CD4-positive, alpha-beta T cell treated with Interleukin-12 subunit alpha and Interleukin-12 subunit beta, for 1 hour (primary cell): ENCODE measurements at regions not wholly inside any gene's neighbourhood (a gene's known extent, or its start where the extent isn't known, plus 50 kb on each side); places are given as distances from the start of the nearest gene placed in this dataset.

Experiments used
- DNase-seq: peaks from one replicate; pipeline ENCODE4 v3.0.0-alpha.2; 2020

DNA sequence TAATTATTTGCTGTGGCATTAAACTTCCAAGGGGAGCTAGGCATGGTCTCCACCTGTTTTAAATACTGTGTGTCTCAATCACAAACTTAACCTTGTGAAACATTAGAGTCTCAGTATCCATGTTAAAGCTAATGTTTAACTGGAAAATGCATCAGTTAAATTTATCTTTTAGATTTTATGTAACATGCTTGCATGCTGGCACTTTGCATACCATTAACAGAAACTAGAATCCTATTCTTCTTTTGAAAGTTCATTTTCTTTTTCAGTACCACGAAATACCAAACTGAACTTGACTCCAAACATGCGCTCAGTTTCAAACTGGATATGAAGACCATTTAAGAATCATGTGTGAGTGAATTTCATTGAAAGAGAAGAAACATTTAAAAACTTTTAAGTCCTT, 328.9 kb upstream of the SLC10A2 start:
- no peak for DNase-seq

DNA sequence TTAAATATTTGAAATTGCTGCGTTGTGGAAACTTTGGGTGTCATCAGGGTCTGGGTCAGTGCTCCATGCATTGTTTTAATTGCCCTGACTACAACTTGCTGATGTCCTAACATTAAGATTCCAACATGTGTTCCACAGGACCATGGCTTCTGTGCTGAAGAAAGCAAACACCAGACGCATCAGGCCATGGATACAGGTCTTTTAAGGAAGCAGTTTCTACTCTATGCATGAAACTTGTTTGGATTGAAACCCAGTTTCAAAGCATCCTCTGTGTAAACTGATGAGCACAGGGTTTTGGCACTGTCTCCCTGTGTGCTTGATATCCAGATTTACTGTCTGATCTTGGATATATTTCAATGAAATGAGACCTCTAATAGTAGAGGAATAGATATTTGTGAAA, 328.4 kb upstream of the SLC10A2 start:
- no peak for DNase-seq

DNA sequence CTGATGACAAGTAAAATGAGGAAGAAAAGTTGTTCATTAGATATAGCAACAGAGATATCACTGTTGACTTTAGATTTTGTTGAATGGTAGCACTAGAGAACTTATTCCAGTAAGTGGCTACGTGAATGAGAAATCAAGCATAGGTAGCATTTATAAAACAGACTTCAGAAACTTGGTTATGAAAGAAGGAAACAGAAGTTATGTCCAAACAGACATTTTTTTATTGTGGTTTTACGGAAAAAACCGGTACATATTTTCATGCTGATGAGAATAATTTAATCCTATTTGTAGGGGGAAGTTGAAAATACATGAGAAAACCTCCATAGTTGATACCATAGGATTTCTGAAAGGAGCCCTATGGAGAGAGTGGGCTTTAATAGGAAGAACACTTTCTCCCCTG, 325.7 kb upstream of the SLC10A2 start:
- DNase-seq, result no peak

DNA sequence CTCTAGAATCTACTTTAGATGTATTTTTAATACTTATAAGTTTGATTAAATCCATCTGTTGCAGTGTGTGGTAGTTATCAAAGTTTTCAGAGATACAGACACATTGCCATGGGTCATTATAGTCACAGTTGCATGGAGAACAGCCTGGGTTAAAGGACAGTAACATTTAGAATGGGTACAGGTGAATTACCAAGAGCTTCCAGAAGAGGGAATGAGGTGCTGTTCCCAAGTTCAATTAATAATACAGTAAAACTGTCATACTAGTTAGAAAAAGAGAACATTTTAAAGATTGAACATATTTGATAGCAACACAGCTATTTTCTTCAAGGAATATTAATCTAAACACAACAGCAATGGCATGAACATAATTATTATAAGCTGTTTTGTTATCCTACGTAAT, 322.6 kb upstream of the SLC10A2 start:
- no peak for DNase-seq

DNA sequence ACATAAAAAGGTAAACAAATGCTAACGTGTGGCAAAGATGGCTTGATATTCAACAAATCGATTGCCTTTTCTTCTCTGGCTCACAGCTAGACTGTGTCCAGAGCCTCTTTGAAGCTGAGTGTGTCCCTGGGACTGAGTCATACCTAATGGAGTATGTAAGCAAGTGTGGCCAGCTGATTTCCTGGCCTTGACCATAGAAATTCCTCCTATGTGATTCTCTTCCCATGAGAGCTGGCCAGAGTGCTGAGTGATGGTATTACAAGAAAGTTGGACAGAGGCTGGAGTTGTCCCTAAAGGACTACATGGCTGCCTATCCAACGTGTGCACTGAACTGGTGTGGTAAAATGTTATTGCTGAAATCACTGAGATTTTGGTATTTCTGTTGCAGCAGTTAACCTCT, 320.1 kb upstream of the SLC10A2 start:
- no peak for DNase-seq

DNA sequence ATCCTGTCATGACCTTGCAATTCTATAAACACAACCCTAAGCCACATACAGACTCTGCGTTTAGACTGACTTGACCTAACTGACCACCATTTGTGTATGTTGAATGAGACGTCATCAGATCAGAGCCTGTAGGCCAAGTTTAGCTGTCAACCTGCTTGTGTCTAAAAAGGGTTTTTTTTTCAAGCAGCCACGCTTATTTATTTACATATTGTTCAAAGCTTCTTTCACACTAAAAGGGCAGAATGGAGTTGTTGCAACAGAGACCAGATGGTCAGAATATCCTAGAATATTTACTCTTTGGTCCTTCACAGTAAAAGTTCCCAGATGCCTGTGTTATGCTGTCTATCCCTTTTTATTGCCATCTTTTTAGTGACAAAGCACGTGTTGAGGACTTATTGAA, 307.7 kb upstream of the SLC10A2 start:
- DNase-seq, result no peak

DNA sequence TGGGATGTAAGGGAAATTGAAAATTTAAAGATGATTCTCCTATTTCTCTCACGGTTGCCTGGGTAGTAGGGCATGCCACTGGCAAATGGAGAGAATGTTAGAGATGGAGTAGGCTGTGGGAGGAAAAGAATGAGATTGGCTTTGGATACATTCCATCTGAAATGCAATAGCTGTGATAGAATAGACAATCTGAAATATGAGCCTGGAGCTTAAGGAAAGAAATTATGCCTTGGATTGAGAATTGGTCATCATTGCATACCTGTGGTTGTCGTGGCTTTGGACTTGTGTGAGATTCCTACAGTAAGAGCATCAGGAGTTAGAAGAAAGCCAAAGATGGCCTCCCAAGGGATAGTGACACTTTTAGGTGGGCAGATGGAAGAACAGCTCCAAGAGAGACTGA, 305.1 kb upstream of the SLC10A2 start:
- DNase-seq, result no peak

DNA sequence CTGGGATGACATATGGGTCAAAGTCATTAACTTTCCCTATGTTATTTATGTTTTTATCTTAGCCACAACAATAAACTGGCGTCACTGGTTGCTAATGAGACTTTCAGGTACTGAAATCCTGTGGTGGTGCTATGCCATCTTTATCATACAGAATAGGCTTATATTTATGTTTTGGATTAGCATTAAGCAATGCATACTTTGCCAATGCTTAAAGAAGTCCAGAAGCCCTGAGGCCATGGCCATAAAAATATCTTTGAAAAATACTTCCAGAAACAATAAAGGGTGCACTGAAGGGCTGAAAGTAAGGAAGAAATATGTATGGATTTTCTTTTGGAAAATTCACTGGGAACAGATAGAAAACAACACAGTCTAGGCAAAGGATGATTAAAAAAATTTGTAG, 304.6 kb upstream of the SLC10A2 start:
- no peak for DNase-seq

DNA sequence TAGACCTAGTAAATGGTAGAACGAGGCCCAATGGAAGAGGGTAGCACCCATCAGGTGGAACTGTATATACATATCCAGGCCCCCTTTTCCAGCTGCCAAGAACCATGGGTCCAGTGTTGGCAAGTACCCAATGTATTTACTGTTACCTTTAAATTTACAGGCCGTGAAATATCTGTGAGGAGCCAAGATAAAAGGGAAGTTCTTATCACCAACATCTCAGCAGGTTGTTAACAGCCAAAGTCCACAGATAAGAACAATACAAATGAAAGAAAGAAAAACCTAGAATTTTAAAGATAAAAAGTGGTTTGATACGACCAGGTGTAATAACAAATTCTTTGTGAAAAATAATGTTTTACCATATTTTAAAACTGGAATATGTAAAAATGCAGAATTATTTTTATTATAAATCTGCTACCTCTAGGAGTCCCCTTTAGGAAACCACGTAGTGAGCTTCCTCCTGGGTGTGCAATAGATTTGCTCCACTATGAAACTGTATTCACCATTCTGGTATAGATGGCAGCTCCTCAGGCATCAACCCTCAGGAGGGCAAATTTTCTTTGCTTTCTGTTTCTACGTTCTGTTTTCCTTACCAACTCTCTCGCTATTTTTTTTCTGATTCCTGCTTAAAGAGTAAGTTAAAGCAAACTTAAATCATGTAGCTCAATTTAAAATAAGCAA, 292.2 kb upstream of the SLC10A2 start:
- no peak for DNase-seq

DNA sequence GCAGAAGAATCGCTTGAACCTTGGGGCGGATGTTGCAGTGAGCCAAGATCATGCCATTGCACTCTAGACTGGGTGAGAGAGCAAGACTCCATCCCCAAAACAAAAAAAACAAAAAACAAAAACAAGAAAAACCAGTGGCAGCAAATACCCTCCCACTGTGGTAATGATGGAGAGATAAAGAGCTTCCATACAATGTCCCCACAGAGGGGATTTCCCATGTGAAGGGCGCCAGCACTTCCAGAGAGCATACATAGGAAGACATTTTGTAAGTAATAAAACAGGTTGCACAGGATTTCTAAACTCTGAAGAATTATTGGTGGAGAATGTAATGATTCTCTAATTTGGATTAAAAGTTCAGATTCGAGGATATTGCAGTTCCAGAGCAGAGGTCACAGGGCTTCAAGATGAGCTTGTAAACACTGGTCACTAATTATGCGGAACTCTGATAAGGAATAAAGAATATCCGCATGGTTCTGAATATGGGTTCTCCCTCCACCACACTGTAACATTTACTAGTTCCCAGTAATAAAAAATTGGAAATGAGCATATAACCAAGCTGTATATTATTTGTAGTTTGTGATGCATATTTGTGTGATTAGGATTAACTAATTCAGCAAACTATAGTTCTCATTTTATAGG, 290.1 kb upstream of the SLC10A2 start:
- DNase-seq, result no peak

DNA sequence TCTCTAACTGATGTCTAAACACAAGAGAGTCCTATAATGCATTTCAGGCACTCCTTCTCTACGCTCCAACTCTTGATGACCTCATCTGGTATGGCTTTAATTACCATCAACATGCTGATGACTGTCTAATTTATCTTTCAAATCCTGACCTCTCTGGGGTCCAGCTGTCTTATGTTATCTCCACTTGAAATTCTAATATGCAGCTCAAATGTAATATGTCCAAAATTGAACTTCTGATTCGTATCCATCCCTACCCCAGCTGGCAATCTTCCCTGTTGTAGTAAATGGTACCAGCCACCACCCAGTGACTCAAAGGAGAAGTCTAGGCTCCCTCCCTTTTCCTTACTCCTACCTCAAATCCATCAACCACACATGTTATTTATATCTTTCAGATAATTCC, 288.0 kb upstream of the SLC10A2 start:
- DNase-seq, result no peak

DNA sequence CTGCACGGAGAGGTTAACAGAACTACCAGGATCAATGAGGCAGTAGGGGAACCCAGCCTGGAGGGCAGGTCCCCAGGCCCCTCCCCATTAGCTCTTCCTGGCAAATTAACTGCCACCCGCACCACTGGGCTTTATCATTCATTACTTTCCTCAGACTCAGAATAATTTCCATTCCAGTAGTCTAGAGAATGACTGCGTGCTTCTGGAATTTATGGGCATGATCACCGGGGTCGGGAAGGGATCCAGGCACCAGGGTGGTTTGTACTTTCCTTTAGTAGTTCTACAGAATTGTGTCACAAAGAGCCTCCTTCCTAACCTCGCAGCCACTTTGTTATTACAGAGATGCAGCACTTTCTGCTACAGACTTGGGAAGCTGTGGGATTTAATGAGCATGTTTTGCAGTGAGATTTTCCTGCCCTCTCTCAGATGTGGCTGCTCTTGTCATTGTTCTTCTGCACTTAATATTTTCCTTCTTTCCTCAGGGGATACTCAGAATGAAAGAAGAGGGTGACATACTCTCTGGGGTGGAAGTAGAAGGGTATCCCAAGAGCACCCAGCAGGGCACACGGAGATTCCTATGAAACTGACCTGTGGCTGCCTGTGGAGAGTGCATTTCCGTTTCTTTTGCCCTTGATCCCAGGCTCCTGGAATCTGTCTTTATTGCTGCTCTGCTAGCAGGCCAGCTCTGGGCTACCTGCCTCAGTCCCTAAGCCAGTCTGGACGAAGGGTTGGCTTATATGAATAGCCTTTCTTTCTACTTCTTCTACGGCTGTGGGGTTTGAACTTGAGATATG, 285.0 kb upstream of the SLC10A2 start:
- no peak for DNase-seq

DNA sequence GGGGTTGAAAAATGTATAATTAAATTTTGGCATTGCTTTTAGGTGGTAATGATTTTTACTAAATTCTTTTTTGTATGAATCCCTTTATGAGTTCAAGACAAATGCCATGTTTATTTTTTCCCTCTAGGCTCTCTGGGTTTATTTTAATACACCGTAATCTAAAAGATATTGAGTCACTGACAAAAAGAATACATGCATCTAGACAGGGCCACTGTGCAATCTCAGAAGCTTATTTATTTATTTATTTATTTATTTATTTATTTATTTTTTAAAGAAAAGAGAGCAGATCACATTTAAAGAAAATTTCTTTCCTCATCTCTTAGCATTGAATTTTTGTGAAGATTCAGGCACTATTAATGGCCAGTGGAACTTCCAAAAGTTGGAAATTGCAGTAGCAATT, 283.9 kb upstream of the SLC10A2 start:
- DNase-seq, result no peak

DNA sequence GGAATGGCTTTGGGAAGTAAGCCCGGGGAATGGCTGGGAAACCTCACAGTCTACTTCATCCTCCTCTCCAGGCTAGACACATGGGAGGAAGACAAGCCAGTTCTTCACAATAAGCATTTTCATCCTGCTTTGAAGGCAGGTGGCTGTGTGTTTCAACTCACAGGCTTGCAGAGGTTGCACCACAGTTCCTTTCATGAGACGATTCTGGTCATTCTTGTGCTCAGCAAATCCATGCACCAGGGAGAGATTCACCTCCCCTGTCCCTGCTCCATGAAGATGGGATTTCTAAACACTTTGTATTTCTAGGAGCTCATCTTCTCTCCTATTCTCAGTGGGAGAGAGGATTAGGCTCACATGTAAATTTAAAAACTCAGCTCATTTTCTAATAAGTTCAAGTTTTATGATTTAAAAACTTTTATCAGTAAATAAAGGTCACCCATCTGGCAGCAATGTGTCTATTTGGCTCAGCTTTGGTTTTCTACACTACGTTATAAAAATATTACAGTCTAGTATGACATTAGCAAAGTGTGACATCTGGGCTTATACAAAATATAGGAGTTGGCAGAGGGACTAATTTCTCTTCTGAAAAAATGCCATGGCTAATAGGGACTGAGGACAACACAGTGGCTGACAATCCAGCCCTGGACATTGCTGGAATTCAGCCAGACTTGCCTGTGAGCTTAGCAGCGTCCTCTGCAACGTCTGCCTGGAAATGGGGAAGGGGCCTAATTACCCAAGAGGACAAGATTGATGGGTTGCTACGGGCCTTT, 283.2 kb upstream of the SLC10A2 start:
- no peak for DNase-seq

DNA sequence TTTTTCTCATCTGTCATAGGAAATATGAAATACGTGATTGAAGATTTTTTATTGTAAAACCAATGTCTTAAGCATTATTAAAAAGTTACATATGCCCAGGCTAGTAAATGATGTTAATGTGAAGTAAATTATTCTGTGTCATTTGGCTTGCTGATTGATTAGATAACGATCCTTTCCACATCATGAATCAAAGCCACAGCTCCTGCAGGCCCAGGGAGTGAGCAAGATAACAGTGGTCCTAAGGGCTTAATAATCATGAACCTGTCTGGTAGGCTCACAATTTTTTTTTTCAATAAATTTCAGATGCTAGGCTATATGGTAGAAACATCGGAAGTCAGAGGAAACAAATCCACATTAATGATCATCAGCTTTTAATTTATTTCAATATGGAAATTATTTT, 269.0 kb upstream of the SLC10A2 start:
- DNase-seq, result no peak

DNA sequence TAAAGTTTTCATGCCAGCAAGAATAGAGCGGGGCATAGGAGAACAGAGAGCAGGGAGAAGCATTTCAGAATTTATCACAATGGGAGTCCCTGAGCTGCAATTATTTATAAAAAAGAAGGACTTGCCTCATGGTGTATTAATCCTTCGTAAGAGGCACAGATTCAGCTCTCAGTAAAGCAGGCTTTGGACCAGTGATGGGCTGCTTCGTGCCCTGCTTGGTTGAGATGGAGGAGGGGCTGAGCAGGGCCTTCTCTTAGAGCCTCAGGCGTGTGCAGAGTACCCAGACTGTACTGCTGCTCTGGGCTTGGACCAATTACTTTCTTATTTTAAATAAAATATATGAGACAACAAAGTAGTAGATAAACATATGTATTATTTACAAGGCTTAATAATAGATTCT, 265.7 kb upstream of the SLC10A2 start:
- DNase-seq, result no peak

DNA sequence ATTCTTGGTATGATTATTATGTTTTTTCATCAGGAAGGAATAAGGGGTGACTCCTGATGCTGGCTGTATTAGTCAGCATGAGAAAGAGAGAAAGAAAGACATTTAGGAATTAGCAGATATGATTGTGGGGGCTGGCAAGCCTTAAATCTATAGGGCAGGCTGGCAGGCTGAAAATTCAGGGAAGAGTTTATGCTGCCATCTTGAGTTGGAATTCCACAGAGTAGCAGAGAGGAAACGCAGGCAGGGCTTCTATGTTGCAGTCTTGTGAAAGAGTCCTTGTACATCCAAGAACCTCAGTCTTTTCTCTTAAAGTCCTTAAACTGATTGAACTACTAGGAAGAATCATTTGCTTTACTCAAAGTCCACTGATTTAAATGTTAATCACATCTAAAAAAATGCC, 262.7 kb upstream of the SLC10A2 start:
- DNase-seq, result no peak

DNA sequence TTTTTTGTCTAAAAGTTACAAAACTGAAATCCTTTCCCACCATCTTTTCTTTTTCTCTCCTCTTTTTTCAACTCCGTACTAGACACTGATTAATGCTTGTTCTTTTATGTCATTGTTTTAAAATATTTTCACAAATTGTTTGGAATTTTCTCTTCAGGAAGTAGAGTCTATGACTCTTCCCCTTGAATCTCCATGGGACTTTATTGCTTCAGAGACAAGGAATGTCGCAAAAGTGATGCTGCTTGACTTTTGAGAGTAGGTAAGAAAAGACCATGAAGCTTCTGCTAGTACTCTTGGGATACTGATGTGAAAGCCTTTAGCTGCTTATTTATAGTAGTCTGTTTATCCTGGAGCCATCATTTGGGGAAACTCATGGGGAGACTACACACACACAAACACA, 260.1 kb upstream of the SLC10A2 start:
- DNase-seq, result no peak

DNA sequence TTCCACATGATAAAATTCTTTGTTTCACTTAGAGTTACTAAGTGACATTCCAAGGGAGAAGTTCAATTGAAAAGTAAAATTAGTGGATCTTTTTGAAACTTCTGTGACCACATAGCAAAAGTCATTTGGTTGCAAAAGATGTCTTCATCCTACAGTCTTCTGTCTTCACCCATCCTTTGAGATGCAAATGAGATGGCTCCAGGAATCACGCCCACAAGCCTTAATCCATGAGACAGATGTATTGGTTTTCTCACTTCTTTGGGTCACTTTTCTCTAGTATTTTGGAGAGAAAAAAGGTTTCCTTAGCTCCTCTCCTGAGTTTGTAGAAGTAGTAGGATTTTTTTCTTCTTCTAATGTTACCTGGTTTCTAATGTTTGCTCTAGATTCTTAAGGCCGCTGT, 259.5 kb upstream of the SLC10A2 start:
- DNase-seq, result no peak

DNA sequence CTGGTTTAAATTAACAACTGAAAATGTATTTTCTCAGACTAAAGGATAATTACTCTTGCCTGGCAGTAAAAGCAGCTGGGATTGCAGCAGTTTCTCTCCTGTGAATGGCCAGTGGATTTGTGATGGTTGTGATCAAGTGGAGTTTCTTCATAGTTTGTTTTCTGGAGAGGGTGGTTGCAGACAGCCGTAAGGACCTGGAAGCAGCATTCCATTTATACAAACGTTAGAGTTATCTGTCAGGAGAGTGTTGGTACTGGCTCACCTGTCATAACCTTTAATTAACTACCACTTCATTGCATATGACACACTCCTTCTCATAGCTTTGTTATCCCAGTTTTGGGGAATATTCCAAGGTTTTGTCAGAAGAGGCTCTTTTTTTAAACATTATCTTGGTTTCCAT, 258.4 kb upstream of the SLC10A2 start:
- DNase-seq, result no peak

DNA sequence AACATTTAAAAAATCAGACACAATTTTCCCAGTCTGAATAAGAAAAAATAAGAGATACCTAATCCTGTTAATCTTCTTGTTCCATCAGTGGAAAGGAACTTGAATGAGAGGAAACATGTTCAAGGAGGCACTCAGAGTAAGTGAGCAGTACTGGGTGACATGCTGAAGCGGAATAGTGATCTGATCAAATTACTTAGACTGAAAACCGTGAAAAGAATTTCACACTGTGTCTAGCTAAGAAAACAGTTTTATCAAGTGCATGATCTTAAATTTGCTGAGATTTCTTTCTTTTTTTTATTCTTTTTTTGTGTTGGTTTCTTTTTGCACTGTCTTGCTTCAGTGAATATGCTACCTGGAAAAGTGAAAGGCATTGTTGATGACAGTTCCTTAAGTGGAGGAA, 249.5 kb upstream of the SLC10A2 start:
- no peak for DNase-seq

DNA sequence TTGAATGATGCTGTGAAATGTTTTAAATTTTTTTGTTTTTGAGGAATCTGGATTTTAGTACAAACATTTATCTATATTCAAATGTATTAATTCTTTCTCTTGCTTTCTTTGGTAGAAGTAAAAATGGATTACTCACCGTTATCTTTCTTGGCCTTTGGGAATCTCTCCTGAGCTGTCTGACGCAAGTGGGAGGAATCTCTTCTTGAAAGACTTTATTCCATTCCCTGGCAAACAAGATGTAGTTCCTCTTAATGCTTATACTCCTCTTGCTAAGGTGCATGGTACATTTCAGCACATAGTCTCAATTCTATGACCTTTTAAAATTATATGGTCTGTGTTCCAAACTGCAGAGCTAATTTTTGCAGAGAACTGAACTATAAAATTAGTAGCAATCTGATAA, 246.2 kb upstream of the SLC10A2 start:
- no peak for DNase-seq

DNA sequence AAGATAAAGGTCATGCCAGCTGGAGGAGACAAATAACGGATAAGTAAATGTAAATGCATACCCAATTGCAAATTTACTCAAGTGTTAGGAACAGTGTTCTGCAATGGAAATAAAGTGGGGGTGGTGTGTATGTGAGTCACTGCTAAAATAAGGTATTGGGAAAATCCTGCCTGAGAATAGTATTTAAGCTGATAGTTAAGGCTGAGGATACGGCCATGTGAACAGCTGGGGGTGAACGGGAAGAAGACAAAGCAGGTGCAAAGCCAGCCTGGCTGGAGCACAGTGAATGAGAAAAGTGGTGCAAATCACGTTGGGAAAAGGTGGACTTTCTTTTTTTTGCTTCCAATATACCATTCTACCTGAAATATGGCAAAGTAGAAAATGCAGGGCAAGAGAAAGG, 242.4 kb upstream of the SLC10A2 start:
- DNase-seq, result no peak

DNA sequence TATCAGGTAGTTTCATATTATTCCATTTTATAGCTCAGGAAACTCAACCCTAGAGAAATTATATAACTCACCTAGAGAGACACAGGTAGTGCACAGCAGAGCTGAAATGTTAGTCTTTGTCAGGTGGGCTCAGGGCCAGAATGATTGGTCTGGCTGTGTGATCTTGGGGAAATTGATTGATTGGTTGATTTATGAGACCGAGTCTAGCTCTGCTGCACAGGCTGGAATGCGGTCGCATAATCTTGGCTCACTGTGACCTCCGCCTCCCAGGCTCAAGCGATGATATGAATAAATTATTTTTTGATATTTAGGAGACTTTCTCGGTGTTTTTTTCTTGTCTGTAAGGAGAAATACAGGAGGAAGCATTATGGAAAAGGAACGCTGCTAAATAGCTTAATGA, 239.9 kb upstream of the SLC10A2 start:
- DNase-seq, result no peak
